ENCODE measurements at regions not wholly inside any gene's neighbourhood (a gene's known extent, or its start where the extent isn't known, plus 50 kb on each side); places are given as distances from the start of the nearest gene placed in this dataset.

DNA sequence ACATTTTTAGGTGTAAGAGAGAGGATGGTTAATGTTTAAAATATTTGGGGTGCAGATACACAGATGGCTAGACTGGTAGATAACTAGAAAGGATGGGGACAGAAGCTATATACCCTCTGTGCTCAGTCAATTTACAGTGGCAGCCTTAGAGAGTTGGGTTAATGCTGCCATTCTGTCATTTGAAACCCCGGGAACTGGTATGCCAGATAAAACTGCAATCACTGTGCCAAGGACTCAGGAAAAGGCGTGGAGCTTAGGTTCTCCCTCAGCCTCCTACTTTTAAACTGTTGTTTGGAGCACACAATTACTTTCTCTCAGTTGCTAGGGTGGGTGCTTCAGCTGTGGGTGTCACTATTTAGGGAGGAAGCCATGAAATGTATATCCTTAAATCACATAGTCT lies 90.0 kb upstream of the HNRNPU start:
- Histone ChIP-seq H3K9me3 (replicated peaks; ENCODE audit: control insufficient read depth, low read depth, low read length) (no peaks in the 10 kb centered on the region), H3K4me1 (ENCODE audit: control insufficient read depth, insufficient read depth, low read length) (peaks cover 8% of the 10 kb centered on the region), H3K27me3 (ENCODE audit: control insufficient read depth, insufficient read depth, low read length) (no peaks in the 10 kb centered on the region), H3K36me3 (ENCODE audit: control insufficient read depth, insufficient read depth, low read length) (no peaks in the 10 kb centered on the region), H3K4me3 (ENCODE audit: low read length) (no peak overlapping the region), H3K27ac (ENCODE audit: low read length) (peak overlapping the region; percentile 76)
- 71% methylated on average over 1 of the region's 2 CpGs for WGBS (ENCODE audit: insufficient coverage)
- peak; percentile 51 for DNase-seq

DNA sequence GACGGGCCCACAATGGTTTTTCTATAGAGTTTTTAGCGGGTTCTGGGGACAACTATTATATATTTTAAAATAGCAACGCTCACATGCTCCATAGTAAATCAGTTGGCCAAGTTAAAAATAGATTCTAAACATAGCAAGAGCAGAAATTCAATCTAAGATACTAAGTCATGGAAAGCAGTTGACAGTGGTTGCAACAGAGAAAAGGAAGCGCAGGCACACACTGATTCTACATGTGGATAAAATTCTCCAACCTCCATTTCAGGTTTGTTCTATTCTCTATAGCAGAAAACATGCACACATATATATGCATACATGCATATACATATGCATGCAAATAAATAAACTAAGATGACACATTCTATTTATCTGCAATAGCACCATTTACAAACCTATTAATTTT lies 89.6 kb upstream of the HNRNPU start:
- Histone ChIP-seq H3K9me3 (replicated peaks; ENCODE audit: control insufficient read depth, low read depth, low read length) (no peaks in the 10 kb centered on the region), H3K4me3 (ENCODE audit: low read length) (no peak overlapping the region), H3K27ac (ENCODE audit: low read length) (peak overlapping the region; percentile 78), H3K27me3 (ENCODE audit: control insufficient read depth, insufficient read depth, low read length) (no peaks in the 10 kb centered on the region), H3K36me3 (ENCODE audit: control insufficient read depth, insufficient read depth, low read length) (no peaks in the 10 kb centered on the region), H3K4me1 (ENCODE audit: control insufficient read depth, insufficient read depth, low read length) (peaks cover 8% of the 10 kb centered on the region)
- no CpG with 5 or more reads among the region's 4 CpGs for WGBS (ENCODE audit: insufficient coverage)
- DNase-seq = peak; percentile 43

DNA sequence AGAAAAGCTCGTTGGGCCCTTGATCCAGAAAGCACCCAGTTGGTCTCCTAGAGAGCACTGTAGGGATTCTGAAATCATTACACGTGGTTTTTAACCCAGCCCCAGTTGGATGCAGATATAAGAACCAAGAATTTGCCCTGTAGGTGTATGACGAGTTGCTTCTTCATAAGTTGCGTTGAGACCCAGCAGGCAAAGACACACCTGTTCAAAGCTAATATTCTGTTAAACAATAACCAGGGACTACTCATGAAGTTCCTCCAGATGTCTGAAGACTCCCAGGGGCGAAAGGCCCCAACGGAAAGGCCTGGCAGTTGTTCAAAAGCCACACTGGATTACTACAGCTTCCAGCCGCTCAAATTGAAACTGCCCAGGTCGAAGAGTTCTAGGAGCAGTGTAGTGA lies 88.6 kb upstream of the HNRNPU start:
- no peaks in the 10 kb centered on the region for H3K27me3 ChIP-seq (ENCODE audit: control insufficient read depth, insufficient read depth, low read length)
- peaks cover 8% of the 10 kb centered on the region for H3K4me1 ChIP-seq (ENCODE audit: control insufficient read depth, insufficient read depth, low read length)
- DNase-seq = no peak
- H3K9me3 ChIP-seq (replicated peaks; ENCODE audit: control insufficient read depth, low read depth, low read length) = no peaks in the 10 kb centered on the region
- no peaks in the 10 kb centered on the region for H3K36me3 ChIP-seq (ENCODE audit: control insufficient read depth, insufficient read depth, low read length)
- no peak overlapping the region for H3K4me3 ChIP-seq (ENCODE audit: low read length)
- 50% methylated on average over 5 of the region's 8 CpGs for whole genome bisulfite sequencing (ENCODE audit: insufficient coverage)
- peak overlapping the region; percentile 78 for H3K27ac ChIP-seq (ENCODE audit: low read length)

DNA sequence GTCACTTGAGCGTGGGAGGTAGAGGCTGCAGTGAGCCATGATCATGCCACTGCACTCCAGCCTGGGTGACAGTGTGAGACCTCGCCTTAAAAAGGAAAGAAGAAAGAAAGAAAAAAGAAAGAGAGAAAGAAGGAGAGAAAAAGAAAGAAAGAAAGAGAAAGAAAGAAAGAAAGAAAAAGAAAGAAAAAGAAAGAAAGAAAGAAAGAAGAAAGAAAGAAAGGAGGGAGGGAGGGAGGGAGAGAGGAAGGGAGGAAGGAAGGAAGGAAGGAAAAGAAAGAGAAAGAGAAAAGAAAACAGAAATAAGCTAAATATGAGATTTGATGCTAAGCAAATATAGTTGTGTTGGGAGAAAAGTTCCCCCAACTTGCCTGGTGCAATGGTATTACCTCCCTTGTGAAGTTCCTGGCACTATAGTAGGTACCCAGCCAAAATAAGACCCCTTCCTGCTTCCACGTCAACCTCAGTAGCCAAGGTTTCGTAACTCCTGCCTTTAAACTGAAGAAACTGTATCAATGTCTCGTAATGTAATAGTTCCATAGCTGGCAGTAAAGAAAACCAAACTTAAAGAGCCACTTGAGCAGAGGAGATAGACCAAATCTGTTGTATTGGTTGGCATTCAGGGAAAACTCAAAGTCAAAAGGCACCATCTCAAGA lies 88.1 kb upstream of the HNRNPU start:
- 93% methylated on average over 2 of the region's 5 CpGs for WGBS (ENCODE audit: insufficient coverage)
- Histone ChIP-seq H3K36me3 (ENCODE audit: control insufficient read depth, insufficient read depth, low read length) (no peaks in the 10 kb centered on the region), H3K9me3 (replicated peaks; ENCODE audit: control insufficient read depth, low read depth, low read length) (no peaks in the 10 kb centered on the region)

DNA sequence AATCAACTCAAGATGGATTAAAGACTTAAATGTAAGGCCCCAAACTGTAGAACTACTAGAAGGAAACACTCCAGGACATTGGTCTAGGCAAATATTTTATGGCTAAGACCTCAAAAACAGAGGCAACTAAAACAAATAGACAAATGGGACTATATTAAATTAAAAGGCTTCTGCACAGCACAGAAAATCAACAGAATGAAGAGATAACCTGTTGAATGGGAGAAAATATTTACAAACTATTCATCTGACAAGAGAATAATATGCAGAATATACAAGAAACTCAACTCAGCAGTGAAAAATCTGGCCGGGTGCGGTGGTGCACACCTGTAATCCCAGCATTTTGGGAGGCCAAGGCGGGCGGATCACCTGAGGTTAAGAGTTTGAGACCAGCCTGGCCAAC lies 84.1 kb upstream of the HNRNPU start:
- WGBS (ENCODE audit: insufficient coverage) = no CpG with 5 or more reads among the region's 4 CpGs
- Histone ChIP-seq H3K27me3 (ENCODE audit: control insufficient read depth, insufficient read depth, low read length) (no peaks in the 10 kb centered on the region), H3K4me3 (ENCODE audit: low read length) (no peak overlapping the region), H3K9me3 (replicated peaks; ENCODE audit: control insufficient read depth, low read depth, low read length) (no peaks in the 10 kb centered on the region), H3K27ac (ENCODE audit: low read length) (no peak overlapping the region), H3K4me1 (ENCODE audit: control insufficient read depth, insufficient read depth, low read length) (peaks cover 5% of the 10 kb centered on the region), H3K36me3 (ENCODE audit: control insufficient read depth, insufficient read depth, low read length) (no peaks in the 10 kb centered on the region)
- no peak for DNase-seq

More for the DNA sequence above, 88.1 kb upstream of the HNRNPU start:
- DNase-seq = no peak
- Histone ChIP-seq H3K27ac (ENCODE audit: low read length) (peak overlapping the region; percentile 78), H3K4me3 (ENCODE audit: low read length) (no peak overlapping the region), H3K4me1 (ENCODE audit: control insufficient read depth, insufficient read depth, low read length) (peaks cover 8% of the 10 kb centered on the region), H3K27me3 (ENCODE audit: control insufficient read depth, insufficient read depth, low read length) (no peaks in the 10 kb centered on the region)

DNA sequence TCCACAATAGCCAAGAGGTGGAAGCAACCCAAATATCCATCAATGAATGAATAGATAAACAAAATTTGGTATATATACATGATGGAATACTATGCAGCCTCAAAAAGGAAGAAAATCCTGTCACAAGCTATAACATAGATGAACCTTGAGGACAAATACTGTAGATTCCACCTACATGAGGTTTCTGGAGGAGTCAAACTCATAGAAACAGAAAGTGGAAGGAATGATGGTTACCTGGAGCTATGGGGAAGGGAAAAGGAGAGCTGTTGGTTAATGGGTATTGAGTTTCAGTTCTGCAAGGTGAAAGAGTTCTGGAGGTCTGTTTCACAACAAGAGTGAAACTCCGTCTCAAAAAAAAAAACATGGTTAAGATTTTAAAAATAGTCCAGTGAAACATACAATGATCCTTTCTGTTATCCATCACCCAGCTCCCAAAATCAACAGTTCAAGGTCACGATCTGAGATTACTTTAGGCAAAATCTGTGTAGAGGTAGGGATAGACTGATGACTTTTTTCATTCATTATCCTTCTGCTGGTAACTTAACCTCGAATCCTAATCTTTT lies 80.8 kb upstream of the HNRNPU start:
- DNase-seq = no peak
- no peaks in the 10 kb centered on the region for H3K4me1 ChIP-seq (ENCODE audit: control insufficient read depth, insufficient read depth, low read length)
- no peaks in the 10 kb centered on the region for H3K36me3 ChIP-seq (ENCODE audit: control insufficient read depth, insufficient read depth, low read length)
- 86% methylated on average over 1 of the region's 3 CpGs for WGBS (ENCODE audit: insufficient coverage)
- H3K9me3 ChIP-seq (replicated peaks; ENCODE audit: control insufficient read depth, low read depth, low read length) = no peaks in the 10 kb centered on the region
- H3K27me3 ChIP-seq (ENCODE audit: control insufficient read depth, insufficient read depth, low read length) = no peaks in the 10 kb centered on the region
- no peak overlapping the region for H3K27ac ChIP-seq (ENCODE audit: low read length)
- no peak overlapping the region for H3K4me3 ChIP-seq (ENCODE audit: low read length)

DNA sequence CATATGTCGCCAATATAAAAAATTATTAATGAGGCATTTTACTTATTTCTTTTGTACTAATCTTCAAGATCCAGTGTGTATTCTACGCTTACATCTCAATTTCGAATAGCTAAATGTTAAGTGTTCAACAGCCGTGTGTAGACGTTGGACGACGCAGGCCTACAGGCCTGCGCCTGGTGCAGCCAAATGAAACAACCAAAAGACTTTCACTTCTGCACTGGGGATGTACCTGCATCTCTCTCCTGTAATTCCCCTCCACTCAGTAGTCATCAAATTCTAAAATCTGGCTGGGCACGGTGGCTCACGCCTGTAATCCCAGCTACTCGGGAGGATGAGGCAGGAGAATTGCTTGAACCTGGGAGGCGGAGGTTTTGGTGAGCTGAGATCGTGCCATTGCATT lies 76.8 kb upstream of the HNRNPU start:
- DNase-seq = no peak
- 93% methylated on average over 7 of the region's 13 CpGs for WGBS (ENCODE audit: insufficient coverage)
- H3K4me3 ChIP-seq (ENCODE audit: low read length) = no peak overlapping the region
- no peaks in the 10 kb centered on the region for H3K36me3 ChIP-seq (ENCODE audit: control insufficient read depth, insufficient read depth, low read length)
- no peaks in the 10 kb centered on the region for H3K4me1 ChIP-seq (ENCODE audit: control insufficient read depth, insufficient read depth, low read length)
- H3K27ac ChIP-seq (ENCODE audit: low read length) = no peak overlapping the region
- no peaks in the 10 kb centered on the region for H3K27me3 ChIP-seq (ENCODE audit: control insufficient read depth, insufficient read depth, low read length)
- no peaks in the 10 kb centered on the region for H3K9me3 ChIP-seq (replicated peaks; ENCODE audit: control insufficient read depth, low read depth, low read length)

DNA sequence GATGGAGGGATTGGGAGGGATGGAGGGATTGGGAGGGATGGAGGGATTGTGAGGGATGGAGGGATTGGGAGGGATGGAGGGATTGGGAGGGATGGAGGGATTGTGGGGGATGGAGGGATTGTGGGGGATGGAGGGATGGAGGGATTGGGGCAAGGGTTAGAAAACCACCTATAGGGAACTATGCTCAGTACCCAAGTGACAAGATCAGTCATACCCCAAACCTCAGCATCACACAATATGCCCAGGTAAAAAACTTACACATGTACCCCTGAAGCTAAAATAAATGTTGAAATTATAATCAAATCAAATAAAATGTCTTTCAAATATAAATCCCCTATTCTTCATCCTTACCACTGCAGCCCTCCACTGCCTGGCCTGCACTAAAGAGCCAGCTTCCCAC lies 72.8 kb upstream of the HNRNPU start:
- no peak overlapping the region for H3K4me3 ChIP-seq (ENCODE audit: low read length)
- no peak overlapping the region for H3K27ac ChIP-seq (ENCODE audit: low read length)
- H3K36me3 ChIP-seq (ENCODE audit: control insufficient read depth, insufficient read depth, low read length) = no peaks in the 10 kb centered on the region
- no peaks in the 10 kb centered on the region for H3K27me3 ChIP-seq (ENCODE audit: control insufficient read depth, insufficient read depth, low read length)
- H3K9me3 ChIP-seq (replicated peaks; ENCODE audit: control insufficient read depth, low read depth, low read length) = no peaks in the 10 kb centered on the region
- no peak for DNase-seq
- H3K4me1 ChIP-seq (ENCODE audit: control insufficient read depth, insufficient read depth, low read length) = no peaks in the 10 kb centered on the region

DNA sequence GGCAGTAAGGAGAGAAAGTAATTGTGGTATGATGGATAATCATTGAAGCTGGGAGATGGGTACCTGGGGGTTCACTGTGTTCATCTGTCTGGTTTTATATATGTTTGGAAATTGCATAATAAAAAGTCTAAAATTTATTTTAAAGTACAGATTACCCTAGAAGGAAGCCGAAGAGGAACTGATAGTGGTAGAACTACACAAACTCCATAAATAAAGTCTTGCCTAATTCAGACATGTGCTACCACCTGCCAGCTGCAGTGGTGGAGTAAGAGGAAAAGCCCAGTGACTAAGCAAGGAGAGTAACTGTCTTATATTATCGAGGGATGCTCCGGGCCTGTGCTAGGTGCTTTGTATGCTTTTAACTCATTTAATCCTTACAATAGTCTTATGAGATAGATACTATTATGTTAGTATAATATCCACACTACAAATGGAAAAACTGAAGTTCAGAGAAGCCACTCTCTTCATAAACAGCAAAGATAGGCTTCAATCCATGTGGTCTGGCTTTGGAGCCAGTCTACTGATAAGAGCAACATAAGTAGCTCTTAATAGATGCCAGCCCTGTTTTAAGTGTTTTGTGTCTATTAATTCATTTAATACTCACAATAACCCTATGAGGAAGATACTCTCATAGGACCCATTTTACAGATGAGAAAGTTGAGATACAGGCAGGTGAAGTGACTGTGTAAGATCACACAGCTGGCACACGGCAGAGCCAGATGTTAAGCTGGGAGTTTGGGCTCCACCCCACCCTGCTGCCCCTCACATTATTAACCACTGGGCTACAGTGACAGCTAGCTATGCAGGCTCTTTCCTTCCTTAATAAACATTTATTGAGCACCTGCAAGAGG lies 56.8 kb upstream of the HNRNPU start:
- H3K36me3 ChIP-seq (ENCODE audit: control insufficient read depth, insufficient read depth, low read length) = no peaks in the 10 kb centered on the region
- H3K27ac ChIP-seq (ENCODE audit: low read length) = no peak overlapping the region
- no CpG with 5 or more reads among the region's 4 CpGs for WGBS (ENCODE audit: insufficient coverage)
- H3K27me3 ChIP-seq (ENCODE audit: control insufficient read depth, insufficient read depth, low read length) = no peaks in the 10 kb centered on the region
- no peaks in the 10 kb centered on the region for H3K9me3 ChIP-seq (replicated peaks; ENCODE audit: control insufficient read depth, low read depth, low read length)
- H3K4me1 ChIP-seq (ENCODE audit: control insufficient read depth, insufficient read depth, low read length) = peaks cover 6% of the 10 kb centered on the region
- no peak overlapping the region for H3K4me3 ChIP-seq (ENCODE audit: low read length)
- DNase-seq = peak; percentile 50

All from muscle of leg (tissue), 3 donors.